GM21619 (cell line): ENCODE measurements at regions not wholly inside any gene's neighbourhood (a gene's known extent, or its start where the extent isn't known, plus 50 kb on each side); places are given as distances from the start of the nearest gene placed in this dataset.
"Not testable (repeated sequence)": the region's sequence is repeated elsewhere in the genome, so short reads cannot be mapped to it uniquely, and the experiment has no call there.

Experiments
- ATAC-seq: cut with Tn5 transposase; IDR thresholded peaks from one replicate; pipeline ENCODE4 v1.9.1; 2021; ENCODE audit not compliant: unreplicated experiment

DNA sequence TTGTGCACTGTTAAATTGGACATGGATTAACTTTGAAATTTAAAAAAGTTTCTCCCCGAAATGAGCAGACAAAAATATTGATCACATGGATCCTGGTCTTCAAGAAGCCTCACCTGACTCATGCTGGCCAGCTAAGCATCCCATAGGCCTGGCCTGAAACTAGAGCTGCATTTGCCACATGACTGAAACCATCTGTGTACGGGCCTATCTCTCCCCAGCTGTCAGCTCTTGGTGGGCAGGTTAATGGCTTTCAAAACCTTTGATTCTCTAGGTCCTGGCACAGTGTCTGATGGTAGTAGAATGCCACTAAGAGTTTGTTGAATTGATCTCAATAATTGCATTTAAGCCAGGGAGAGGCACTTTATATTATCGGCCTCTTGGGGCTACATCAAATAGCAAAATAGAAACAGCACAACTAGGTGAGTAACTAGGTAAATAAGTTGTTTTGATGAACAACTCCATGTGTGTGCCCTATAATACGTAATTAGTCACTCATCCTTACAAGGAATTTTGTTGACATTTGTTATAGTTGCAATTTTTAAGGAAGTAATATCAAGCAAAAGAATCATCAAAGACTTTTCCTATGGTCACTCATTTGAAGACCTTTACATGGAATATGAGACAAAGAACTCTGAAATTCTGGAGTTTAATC, 251.1 kb downstream of the SP3 start:
- ATAC-seq = no peak

DNA sequence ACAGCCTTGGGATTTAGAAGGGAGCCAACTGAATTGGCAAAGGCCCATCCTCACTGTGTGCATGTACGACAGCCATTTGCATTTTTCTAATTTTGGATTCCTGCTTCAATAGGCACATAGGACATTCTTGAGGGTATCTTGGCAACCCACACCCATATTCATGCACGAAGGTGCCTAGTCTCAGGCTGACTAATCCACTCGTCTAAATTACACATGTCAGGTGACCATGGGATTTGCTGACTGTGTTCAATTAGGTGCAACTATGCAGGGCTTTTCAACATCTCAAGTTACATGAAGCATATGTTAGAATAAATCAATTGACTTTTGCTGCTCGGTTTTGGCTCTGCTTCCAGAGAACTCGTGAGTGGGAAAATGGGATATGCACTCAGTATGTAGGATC, 249.7 kb downstream of the SP3 start:
- no peak for ATAC-seq

DNA sequence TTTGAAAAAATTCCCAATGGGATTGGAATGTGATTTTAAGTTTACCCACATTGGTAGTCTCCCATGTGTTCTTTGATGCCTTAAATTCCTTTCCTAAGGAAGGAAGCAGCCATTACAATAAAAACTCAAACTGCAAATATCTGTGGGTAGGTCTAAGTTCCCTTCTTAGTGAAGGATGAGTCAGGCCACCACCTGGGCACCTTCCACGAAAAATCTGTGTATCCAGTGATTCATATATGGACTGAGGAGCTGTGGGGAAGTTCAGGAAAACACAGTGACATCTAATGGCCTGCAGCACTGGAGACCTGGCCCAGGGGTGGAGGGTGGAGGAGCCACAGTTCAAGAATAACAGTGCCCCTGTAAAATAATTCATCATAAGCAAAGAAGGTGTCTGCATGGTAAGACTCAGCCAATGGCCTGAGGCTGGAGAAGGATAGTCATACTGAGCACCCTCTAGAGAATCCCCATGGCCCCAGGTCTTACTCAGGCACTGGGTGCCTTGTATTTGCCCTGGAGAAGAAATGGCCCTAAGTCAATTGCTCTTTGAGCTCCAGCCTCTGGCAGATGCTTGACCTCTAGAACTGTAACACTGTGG, 248.6 kb downstream of the SP3 start:
- no peak for ATAC-seq

DNA sequence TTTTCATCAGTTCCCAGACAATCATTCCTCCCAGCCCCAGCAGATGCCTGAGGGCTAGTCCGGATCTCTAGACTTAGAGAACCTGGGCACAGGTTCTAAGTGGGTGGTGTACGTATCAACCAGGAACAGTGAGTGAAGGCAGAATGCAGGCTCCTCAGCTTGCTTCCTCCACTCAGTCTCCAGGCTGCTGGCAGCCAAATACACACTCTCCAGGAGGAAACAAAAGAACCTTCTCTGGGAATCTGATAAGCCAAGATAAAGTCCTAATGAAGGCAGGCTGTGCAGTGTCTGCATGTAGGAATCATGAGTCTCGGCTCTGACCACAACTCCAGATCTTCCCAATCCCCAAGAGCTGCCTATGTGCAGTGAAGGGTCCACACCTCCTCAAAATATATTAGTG, 245.7 kb downstream of the SP3 start:
- no peak for ATAC-seq

DNA sequence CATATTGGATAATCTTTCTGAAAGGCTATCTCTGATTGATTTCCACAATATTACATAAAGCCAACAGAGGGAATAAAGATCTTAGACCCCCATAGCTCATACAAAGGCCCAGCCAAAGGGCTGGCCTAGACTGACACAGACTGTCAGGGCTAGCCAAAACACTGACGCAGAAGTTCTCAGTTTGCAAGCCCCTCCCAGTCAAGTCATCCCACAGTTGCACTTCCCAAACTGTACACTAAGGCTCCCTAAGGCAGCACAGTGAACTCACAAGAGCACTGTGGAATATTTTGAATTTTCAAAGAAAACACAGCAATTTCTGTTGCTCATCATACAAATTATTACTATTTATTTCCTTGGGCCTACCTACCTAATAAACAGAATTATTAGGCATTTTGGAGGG, 244.9 kb downstream of the SP3 start:
- no peak for ATAC-seq

DNA sequence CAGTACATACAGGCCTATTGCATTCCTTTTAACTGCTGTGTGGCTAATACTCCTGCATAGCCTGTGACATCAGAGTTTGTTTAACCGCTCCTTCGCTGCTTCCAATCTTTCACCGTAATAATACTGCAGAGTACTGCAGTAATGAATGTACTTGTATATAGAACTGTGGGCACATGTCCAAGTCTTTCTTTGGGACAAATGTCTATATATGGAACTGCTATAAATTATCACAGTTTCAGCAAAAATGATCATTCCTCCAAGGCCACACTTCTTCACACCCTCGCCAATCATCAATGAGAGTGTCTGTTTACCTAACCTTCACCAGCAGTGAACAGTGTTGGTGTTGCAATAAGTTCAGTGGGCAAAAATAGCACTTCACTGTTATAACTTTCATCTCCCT, 230.4 kb downstream of the SP3 start:
- no peak for ATAC-seq

DNA sequence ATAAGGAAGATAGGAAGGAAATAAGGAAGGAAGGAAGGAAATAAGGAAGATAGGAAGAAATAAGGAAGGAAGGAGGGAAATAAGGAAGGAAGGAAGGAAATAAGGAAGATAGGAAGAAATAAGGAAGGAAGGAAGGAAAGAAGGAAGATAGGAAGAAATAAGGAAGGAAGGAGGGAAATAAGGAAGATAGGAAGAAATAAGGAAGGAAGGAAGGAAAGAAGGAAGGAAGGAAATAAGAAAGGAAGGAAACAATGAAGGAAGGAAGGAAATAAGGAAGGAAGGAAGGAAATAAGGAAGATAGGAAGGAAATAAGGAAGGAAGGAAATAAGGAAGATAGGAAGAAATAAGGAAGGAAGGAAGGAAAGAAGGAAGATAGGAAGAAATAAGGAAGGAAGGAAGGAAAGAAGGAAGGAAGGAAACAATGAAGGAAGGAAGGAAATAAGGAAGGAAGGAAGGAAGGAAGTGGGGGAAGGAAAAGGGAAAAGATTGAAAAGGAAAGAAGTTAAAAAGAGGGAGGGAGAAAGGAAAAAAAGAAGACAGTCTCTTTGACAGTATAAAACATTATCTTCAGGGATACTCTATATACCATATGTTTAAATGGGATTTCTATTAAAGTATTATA, 227.1 kb downstream of the SP3 start:
- ATAC-seq = not testable (repeated sequence)

DNA sequence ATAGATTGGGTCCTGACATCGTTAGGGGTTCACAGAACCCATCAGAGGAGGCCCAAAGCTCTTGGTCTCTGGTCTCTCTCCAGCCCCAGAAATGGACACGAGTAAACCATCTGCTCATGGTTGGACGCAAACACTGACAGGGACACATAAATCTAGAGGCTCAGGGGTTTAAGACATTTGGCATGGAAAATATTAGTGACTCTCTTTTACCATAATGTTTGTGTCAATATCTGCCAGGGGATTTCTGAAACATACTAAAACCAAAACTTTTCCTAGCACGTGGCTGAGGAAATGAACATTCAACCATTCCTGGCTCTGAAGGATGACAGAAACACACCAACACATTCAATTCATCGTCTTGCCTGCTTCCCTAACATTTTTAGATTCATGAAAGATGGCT, 226.2 kb downstream of the SP3 start:
- ATAC-seq = no peak

DNA sequence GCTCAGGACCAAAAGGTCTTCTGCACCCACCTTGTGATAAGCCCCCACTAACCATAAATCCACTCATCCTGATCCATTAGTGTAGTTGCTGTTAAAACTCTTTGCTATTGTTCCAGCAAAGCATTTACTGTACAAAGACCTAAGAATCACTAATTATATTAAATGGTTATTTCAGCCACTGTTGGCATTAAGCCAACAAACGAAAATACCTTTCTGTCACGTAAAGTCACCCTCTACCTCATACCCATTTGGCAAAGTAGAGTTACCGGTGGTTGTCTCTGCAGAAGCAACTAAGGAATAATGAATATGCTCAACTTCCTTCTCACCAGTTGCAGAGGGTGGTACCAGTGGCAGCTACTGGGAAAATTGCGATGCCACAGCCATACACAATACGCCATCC, 224.5 kb downstream of the SP3 start:
- no peak for ATAC-seq

DNA sequence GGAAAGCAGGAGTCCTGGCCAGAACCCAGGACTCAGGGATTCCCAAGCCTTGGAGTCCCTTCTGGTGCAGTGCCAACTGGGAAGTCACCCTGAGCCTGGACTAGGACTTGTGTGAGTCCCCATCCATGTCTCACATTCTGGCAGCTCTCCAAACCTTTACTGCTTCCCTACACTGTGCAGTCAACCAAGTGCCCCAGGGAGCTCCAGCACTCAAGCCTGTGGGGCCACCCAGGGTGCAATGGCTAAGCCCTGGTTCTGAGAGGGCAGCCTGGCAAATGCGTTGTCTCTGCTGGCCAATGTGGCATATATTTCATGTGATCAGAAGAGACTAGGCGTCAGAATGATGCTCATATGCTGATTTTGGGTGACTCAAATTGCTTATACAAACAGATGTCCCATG, 223.4 kb downstream of the SP3 start:
- no peak for ATAC-seq

DNA sequence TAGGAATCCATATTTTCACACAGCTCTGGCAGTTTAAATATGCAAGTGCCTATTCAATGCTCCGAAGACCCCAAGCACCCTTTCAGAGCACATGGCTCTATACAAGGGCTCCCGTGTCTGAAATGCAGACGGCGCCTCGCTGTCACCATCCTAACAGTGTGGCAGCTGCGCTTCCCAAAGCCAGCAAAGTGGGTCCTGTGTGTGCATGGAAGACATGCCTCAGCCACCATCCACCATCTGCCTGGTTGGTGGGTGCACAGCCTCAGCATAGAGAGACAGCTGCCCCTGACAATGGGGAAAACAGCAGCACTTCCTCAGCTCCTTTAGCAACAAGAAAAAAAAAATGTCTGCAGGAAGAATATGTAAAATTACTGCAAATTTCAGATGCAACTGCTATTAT, 218.1 kb downstream of the SP3 start:
- ATAC-seq = no peak

DNA sequence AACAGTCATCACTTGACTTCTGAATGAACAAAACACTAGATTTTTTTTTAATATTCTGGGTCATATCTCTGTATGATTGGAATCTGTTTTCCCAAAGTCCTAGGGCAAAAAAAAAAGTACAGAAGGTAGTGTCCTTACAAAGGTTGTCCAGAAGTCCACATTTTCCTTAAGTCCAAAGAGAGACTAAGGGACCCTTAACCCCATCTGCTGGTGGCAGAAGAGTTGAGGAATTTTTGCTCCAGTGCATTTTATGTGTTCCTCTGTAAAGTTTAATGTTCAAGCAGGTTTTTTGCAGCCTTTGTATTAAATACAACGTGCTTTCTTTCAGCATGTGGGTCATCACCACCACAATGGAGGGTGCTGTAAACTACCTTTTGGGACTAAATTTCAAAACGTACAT, 215.9 kb downstream of the SP3 start:
- ATAC-seq = no peak

DNA sequence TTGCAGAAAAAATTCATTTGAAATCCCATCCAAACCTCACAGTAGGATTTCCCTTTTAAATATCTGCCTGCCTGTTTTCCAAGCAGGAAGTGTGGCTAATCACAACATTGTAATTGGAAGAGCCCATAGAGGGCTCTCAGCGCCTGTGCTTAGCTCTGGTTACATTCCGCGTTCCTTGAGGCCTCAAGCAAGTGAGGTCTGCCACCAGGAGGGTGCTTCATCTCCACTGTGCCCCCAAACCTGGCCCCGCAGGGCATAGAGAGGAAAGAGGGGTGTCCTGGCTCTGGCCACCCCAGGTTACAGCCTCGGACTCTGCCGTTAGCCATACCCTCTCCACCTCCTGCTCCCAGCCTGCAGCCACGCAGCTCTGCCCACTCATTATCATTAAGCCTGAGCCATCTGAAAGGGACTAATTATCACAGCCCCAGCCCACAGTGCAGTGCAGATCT, 214.8 kb downstream of the SP3 start:
- no peak for ATAC-seq

DNA sequence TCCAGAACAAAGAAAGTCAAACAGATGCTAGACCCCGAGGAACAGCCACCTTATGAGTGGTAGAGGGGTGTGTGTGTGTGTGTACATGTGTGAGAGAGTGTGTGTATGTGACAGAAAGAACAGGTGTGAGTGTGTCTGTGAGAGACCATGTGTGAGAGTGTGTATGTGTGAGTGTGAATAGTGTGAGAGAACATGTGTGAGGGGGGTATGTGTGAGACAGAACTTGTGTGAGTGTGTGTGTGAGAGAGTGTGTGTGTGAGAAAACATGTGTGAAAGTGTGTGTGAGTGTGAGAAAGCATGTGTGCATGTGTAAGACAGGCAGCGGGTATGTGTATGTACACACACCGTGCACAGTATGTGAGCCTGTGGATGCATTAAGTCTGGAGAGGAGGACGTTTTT, 214.3 kb downstream of the SP3 start:
- no peak for ATAC-seq

DNA sequence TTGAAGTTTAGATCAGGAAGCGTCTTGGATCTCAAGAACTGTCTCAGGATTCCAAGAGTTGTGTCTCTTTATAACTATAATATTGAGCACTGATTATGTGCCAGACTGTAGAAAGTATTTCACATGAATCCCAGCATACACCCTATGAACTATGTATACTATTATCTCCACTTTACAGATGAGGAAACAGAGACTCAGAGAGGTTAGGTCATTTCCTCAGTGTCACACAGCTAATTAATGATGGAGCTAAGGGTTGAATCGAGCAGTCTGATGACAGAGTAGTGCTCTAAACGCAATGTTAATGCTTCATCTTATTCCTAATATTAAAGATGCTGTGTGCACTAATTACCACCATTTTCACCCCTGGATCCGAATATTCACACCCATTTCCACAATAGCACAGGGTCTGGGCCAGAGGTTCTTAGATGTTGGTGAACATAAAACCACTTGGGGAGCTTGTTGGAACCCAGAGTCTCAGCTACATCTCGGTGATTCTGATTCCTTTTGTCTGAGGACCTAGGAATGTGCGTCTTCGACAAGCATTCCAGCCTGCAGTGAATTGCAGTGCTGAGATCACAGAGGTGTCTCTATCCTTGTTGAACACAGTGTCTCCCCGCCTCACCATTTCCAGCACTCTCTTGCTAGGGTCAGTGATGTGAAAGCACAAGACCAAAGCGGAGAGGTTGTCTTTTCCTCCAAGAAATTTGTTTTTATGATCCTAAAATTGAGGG, 213.8 kb downstream of the SP3 start:
- ATAC-seq = no peak

DNA sequence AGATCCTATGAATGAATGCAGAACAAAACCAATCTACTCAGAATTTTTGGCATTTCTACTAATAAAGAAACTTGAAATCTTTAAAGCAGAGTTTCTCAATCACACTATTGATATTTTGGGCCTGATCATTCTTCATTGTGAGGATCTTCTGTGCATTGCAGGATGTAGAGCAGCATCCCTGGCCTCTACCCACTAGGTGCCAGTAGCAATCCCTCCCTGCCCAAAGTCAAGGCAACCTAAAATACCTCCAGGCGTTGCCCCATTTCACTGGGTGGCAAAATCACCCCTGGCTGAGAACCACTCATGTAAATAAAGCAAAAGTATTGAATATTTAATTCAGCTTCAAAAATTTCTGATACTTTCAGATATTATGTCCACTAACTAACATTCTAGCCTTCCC, 213.0 kb downstream of the SP3 start:
- no peak for ATAC-seq

DNA sequence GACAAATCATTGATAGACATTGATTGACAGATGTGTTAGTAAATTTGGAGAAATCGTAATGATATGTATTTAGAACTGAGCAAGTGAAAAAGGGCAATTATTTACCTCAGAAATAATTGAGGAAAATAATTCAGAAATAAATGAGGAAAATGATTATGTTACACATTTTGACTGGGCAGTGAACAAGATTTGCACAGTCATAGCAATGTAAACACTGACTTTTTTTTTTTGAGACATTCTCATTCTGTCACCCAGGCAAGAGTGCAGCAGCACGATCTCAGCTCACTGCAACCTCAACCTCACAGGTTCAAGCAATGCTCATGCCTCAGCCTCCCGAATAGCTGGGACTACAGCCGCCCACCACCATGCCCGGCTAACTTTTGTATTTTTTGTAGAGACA, 211.7 kb downstream of the SP3 start:
- no peak for ATAC-seq

DNA sequence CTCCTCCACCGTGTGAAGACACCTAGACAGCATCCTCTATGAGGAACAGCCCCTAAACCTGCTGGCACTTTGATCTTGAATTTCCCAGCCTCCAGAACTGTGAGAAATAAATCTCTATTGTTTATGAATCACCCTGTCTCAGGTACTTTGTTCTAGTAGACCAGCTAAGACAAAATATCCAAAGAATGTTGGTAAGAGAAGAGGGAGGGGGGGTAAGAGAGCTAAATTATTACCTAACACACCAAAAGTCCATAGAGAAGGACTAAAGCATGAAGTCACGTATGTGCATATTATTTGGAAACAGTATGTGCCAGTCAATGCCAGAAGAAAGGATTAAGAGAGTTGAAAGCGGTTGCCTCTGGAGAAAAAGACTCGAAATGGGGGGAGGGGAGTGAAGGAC, 211.0 kb downstream of the SP3 start:
- no peak for ATAC-seq

DNA sequence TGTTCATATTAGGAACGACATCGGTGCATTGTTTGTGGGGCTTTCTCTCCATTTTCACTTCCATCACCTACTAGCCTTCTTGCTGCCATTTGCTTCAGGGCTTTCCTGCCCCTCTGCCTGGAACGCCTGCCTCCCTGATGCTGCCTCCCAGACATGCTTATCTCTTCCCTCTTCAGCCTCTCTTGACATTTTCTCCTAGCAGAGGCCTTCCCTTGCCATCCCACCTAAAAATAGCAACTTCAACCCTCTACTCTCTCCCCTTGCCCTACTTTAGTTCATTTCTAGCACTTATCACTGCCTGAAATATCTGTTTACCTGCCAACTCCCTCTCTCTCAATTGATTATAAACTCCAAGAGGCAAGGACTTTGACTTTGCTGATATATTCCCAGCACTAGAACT, 210.3 kb downstream of the SP3 start:
- ATAC-seq = no peak

DNA sequence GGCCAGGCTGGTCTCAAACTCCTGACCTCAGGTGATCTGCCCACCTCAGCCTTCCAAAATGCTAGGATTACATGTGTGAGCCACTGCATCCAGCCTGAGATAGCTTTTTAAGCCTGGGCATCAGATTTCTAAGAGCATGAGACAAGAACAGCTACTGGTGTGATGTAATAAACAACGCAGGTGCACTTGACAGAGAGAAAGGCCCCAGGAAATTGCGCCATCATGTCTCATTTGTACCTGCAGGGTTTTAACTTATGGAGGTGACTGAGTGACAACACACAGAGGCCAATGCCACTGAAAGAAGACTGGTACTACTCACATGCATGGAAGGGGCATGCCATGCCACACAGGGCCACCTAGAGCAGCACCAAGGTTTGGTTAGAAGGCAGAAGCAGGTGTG, 209.4 kb downstream of the SP3 start:
- no peak for ATAC-seq

DNA sequence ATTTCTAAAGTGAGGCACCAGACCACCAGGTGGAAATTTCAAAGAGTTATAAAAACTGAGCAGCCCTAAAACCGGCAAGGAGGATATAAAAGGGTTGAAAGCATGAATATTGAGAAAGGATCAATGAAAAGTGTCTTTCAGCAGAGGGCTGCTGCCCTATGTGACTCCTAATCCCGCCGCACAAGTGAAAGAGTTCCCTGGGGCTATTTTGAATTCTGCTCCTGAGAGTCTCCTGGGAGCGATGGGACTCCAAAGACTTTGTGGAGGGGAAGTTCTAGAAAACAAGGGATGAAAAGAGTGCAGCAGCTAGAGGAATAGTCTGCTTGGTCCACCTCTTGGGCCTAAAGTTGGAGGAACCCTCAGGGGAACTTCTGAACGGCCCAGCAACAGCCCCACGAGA, 205.2 kb downstream of the SP3 start:
- ATAC-seq = no peak

DNA sequence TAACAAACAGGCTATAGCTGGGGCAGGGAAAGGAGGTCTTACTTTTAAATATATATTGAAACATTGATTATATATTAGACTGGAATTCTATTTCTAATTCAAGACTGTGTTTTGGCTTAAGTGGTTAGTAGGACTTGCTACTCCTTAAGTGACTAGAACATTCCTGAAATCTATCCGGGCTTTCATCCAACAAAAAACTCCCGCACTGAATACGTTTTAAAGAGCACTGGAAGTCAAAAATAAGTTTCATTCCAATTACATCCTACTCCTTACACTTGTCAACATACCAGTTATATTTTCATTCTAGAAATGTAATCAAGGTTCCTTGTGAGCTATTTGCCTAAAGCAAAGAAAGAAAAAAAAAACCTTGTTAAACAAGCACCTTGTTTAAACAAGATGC, 204.6 kb downstream of the SP3 start:
- ATAC-seq = no peak
